Activated naive CD8-positive, alpha-beta T cell treated with anti-CD3 and anti-CD28 coated beads, Interleukin-2, amount 10 ng/mL, durations not matched to agents 7 days and 5 days (primary cell): ENCODE measurements at regions not wholly inside any gene's neighbourhood (a gene's known extent, or its start where the extent isn't known, plus 50 kb on each side); places are given as distances from the start of the nearest gene placed in this dataset.

Experiments
- ATAC-seq: fragments of 150-1000 bp; cut with Tn5 transposase; one replicate; pipeline ENCODE4 v1.10.0; 2021; ENCODE audit warnings: low read depth, moderate library complexity
- POLR2A ChIA-PET: fragments of 350-600 bp; sonication (Branson Sonifier 250); formaldehyde crosslinking; loops from one replicate; lab custom pipeline; 2021; ENCODE audit warnings: antibody characterized with exemption; lab: Charles Lee
- DNase-seq: peaks from one replicate; pipeline ENCODE4 v3.0.0; 2021
- H3K27ac Mint-ChIP-seq: one replicate; pipeline ENCODE4 v1.8.0; 2022; ENCODE audit warnings: mild to moderate bottlenecking, mixed read lengths
- H3K27me3 Mint-ChIP-seq: one replicate; pipeline ENCODE4 v1.8.0; 2022; ENCODE audit warnings: mild to moderate bottlenecking, moderate library complexity, mixed read lengths
- H3K36me3 Mint-ChIP-seq: one replicate; pipeline ENCODE4 v1.8.0; 2021; ENCODE audit warnings: mild to moderate bottlenecking, mixed read lengths
- H3K4me1 Mint-ChIP-seq: one replicate; pipeline ENCODE4 v1.8.0; 2021; ENCODE audit warnings: mixed read lengths
- H3K4me3 Mint-ChIP-seq: one replicate; pipeline ENCODE4 v1.8.0; 2022; ENCODE audit warnings: mild to moderate bottlenecking, moderate library complexity, mixed read lengths
- H3K9me3 Mint-ChIP-seq: one replicate; pipeline ENCODE4 v1.8.0; 2021; ENCODE audit warnings: mixed read lengths

DNA sequence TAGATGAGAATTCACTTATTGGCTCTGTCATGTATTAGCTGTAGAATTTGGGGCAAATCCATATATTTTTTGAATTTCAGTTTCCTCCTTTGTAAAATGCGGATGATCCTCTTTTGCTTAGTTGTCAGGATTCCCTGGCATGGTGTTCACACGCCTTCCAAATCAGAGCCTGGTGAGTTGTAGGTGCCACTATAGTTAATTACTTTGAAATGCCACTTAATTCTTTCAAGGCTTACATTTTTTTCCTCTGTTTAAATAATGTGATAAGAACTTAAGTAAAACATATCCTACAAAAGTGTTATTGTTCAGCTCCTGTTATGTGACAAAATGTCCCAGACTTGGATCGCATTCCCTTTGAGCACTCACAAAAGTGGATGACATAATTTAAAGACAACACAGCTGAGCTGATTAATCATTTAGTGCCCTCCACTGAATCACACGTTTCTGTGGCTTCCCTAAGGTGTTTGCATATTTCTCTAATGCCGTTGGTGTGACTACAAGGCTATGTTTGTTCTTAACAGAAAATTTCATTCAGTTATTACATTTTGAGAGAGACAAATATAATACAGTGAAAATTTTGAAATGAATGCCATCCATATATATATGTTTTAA lies 471.2 kb upstream of the CHST9 start:
- Mint-ChIP-seq H3K36me3 (no peaks in the 10 kb centered on the region), H3K9me3 (peaks cover 1% of the 10 kb centered on the region), H3K27ac (no peak overlapping the region), H3K4me3 (no peak overlapping the region), H3K4me1 (no peaks in the 10 kb centered on the region), H3K27me3 (no peaks in the 10 kb centered on the region)
- DNase-seq = no peak
- POLR2A ChIA-PET = no interaction called here
- no peak for ATAC-seq

DNA sequence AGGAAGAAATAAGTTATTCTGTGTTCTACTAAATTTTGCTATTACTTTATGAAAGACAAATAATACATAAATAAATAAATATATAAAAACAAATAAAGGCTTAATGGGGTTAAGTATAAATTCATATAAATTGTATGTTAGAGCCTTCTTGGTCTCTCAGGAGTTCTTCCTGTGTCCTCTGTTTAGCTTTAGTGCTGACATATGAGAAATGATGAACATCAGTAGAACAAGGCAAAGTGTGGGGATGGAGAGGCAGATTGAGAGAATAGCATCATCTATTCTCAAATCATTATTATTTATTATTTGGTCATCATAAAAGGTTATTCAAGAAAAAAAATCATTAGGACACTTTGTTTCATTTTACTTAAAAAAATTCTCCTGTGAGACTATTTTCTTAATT lies 468.1 kb upstream of the CHST9 start:
- peaks cover 1% of the 10 kb centered on the region for H3K9me3 Mint-ChIP-seq
- H3K36me3 Mint-ChIP-seq = no peaks in the 10 kb centered on the region
- DNase-seq (no peak), ATAC-seq (no peak)
- no peak overlapping the region for H3K27ac Mint-ChIP-seq
- no peaks in the 10 kb centered on the region for H3K4me1 Mint-ChIP-seq
- no peak overlapping the region for H3K4me3 Mint-ChIP-seq
- POLR2A ChIA-PET = no interaction called here
- no peaks in the 10 kb centered on the region for H3K27me3 Mint-ChIP-seq

DNA sequence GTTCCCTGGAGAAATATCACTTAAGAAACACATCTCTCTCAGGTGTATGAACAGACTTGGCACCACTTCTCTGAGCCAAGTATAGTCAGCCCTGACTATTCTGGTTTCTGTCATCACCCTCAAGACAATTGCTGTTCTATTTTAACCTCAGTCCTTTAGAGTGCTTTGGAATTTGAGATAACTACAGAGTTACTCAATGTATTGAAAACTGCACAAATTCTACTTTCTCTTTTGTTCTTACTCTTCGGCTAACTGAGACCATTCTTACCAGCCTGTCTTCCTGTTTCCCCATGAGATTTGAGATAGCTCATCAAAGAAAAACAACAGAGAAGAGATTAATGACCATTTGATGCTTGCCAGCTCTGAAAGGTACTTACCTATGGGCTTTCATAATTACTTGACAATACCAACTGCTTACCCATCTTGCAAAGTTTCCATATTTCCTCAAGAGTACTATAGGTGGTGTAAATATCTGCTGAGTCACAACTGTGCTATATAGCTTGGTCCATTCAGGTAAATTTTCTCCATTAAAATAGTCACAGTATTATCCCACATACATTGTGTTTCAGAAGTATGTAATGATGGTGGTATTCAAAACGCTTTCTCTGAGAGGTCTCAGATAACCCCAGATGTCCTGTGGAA lies 467.5 kb upstream of the CHST9 start:
- Mint-ChIP-seq H3K4me1 (no peaks in the 10 kb centered on the region), H3K9me3 (peaks cover 1% of the 10 kb centered on the region), H3K27ac (no peak overlapping the region), H3K36me3 (no peaks in the 10 kb centered on the region), H3K27me3 (no peaks in the 10 kb centered on the region), H3K4me3 (no peak overlapping the region)
- ATAC-seq (no peak), DNase-seq (no peak)
- POLR2A ChIA-PET = no interaction called here

DNA sequence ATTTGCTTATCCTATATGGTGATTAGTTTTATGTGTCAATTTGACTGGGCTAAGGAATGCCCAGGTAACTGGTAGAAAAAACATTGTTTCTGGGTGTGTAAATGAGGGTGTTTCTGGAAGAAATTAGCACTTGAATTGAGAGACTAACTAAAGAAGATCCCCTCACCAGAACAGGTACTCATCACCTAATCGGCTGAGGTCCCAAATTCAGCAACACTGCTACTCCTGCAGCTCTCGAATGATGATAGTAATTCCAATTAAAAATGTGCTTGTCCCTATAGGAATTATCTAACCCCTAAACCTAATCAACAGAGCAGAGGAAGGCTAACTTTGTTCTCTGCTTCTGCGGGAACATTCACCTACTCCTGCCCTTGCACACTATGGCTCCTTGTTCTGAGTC lies 464.5 kb upstream of the CHST9 start:
- H3K27ac Mint-ChIP-seq = no peak overlapping the region
- no peaks in the 10 kb centered on the region for H3K36me3 Mint-ChIP-seq
- H3K9me3 Mint-ChIP-seq = peaks cover 1% of the 10 kb centered on the region
- no peaks in the 10 kb centered on the region for H3K27me3 Mint-ChIP-seq
- H3K4me3 Mint-ChIP-seq = no peak overlapping the region
- H3K4me1 Mint-ChIP-seq = no peaks in the 10 kb centered on the region
- POLR2A ChIA-PET = no interaction called here
- no peak for DNase-seq
- ATAC-seq = no peak

DNA sequence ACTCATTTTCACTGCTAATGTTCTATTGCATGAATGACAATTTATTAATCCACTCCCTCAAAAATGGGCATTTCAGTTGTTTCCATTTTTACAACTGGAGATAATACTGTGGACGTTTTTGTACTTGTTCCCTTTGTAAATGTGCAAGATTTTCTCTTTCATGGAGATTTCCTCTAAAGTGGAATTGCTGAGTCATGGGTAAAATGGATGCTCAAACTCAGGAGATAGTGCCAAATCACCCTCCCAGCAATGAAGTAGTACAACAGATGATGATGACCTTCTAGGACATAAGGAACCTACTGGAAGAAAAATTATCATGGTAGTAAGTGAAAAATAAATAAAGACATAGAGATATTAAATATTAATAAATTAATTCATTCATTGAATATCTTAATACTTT lies 460.8 kb upstream of the CHST9 start:
- POLR2A ChIA-PET = no interaction called here

DNA sequence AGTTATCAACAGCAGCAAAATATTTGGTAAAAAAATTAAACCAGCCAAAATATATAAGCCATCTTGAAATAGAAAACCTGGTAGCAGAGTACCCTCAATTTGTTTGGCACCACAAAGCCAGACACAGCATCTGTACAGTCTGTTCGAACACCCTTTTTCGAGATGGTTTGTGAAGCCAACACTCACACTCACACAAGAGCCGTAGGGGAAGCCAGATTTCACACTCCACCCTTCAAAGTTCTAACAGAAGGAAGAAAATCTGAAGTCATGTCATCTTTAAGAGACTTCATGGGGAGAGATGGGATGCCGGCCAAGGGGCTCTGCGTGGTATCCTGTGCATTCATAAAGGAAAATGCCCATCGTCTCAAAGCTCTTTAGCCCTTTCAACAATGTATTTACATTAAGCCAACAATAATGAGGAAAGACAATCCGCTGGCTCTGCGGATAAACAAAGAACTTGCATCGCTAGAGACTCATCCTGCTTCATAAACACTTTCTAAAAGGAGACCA lies 451.5 kb upstream of the CHST9 start:
- ATAC-seq = no peak
- no peaks in the 10 kb centered on the region for H3K4me1 Mint-ChIP-seq

More for the DNA sequence above, 460.8 kb upstream of the CHST9 start:
- Mint-ChIP-seq H3K4me3 (no peak overlapping the region), H3K4me1 (no peaks in the 10 kb centered on the region), H3K27ac (no peak overlapping the region), H3K36me3 (no peaks in the 10 kb centered on the region), H3K9me3 (no peaks in the 10 kb centered on the region), H3K27me3 (no peaks in the 10 kb centered on the region)
- no peak for DNase-seq
- no peak for ATAC-seq

DNA sequence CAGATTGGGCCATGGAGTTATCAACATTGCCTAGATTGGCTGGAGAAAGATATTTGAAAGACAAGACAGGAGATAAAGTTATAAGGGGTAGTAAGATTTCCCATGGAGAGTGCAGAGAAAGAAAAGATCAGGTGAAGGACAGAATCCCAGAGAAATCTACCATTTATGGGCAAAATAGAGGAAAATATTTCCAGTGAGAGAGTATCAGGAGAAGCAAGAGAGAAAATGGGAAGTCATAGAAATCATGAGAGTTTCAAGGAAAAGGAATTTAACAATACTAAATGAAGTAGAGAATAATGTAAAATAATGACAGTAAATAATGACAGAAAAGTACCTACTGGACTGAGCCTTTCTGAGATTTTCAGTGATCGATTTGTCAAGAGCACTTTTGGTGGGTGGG lies 447.6 kb upstream of the CHST9 start:
- Mint-ChIP-seq H3K27me3 (no peaks in the 10 kb centered on the region), H3K36me3 (no peaks in the 10 kb centered on the region), H3K27ac (no peak overlapping the region), H3K9me3 (peaks cover 1% of the 10 kb centered on the region), H3K4me1 (no peaks in the 10 kb centered on the region), H3K4me3 (no peak overlapping the region)
- no peak for ATAC-seq
- POLR2A ChIA-PET = no interaction called here
- no peak for DNase-seq

More for the DNA sequence above, 451.5 kb upstream of the CHST9 start:
- POLR2A ChIA-PET = no interaction called here
- H3K4me3 Mint-ChIP-seq = no peak overlapping the region
- H3K27ac Mint-ChIP-seq = no peak overlapping the region
- DNase-seq = no peak
- H3K36me3 Mint-ChIP-seq = no peaks in the 10 kb centered on the region
- H3K9me3 Mint-ChIP-seq = peaks cover 1% of the 10 kb centered on the region
- H3K27me3 Mint-ChIP-seq = no peaks in the 10 kb centered on the region

DNA sequence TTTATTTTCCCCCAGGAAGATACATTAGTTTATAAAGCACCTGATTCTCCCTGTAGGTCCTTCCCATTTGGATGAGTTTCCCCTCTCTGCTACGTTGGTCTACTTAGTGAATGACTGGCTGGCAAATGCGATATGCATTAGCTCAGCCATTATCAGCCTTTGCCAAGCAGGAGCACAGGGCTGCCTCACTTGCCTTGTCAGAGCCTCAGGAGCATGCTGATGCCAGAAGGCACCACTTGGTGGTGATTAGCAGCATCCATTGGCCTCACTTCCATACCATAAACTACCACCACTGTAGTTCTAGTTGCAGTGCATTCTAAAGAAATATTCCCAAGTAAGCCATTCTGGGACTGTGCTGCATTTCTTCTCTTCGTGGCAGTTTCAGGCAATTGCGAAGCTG lies 442.8 kb upstream of the CHST9 start:
- Mint-ChIP-seq H3K27ac (no peak overlapping the region), H3K9me3 (no peaks in the 10 kb centered on the region), H3K4me1 (no peaks in the 10 kb centered on the region), H3K4me3 (no peak overlapping the region), H3K36me3 (no peaks in the 10 kb centered on the region), H3K27me3 (no peaks in the 10 kb centered on the region)
- ATAC-seq (no peak), DNase-seq (no peak)
- POLR2A ChIA-PET = no interaction called here

DNA sequence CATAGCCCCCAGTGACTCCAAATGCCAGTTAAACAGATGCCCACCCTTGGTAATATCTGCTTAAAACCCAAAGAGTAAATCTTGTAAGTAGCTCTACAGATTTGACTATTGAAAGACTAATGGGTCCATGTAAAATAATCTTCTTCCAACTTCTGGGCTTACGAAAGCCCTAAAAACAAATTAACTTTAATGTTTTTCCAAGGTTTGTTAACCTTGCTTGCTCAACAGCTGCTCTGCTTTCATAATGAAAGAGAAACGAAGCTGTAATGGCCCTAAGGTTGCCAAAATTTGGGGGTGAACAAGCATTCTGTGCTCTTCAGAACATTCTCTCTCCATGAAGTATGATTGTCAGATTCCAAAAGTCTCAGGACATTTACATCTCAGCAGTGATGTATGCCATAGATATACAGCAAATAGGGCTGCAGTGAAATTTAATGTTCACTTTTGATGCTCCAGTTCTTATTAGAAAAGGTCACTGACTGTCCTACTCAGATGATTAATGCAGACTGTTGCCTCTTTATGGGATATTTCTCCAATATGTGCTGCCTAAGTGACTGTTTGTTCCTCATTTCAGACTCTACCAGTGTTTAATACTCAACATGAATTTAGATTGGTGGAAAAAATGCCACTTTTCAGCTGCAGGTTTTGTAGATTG lies 436.3 kb upstream of the CHST9 start:
- Mint-ChIP-seq H3K27ac (no peak overlapping the region), H3K36me3 (no peaks in the 10 kb centered on the region), H3K4me3 (no peak overlapping the region), H3K9me3 (no peaks in the 10 kb centered on the region), H3K27me3 (no peaks in the 10 kb centered on the region), H3K4me1 (no peaks in the 10 kb centered on the region)
- POLR2A ChIA-PET = no interaction called here
- ATAC-seq (no peak), DNase-seq (no peak)

DNA sequence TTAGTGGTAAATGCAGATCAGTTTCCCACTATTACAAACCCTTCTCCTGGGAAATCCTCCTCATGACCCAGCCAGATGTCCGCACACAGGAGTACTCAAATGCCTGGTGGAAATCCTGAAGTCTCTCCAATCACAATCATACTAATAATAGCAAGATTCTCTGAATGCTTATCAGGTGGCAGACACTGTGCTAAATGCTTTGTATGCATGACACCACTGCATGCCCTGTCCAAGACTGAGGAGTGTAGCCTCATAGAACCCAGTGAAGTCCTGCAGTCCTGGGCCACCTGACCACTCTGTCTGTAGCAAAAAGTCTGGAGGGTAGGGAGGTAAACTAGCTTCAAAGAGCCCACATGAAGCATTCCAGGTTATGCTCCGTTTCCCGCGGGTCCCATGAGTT lies 434.8 kb upstream of the CHST9 start:
- Mint-ChIP-seq H3K27ac (no peak overlapping the region), H3K27me3 (no peaks in the 10 kb centered on the region), H3K4me1 (no peaks in the 10 kb centered on the region), H3K36me3 (no peaks in the 10 kb centered on the region), H3K4me3 (no peak overlapping the region), H3K9me3 (no peaks in the 10 kb centered on the region)
- DNase-seq (no peak), ATAC-seq (no peak)
- POLR2A ChIA-PET = no interaction called here

DNA sequence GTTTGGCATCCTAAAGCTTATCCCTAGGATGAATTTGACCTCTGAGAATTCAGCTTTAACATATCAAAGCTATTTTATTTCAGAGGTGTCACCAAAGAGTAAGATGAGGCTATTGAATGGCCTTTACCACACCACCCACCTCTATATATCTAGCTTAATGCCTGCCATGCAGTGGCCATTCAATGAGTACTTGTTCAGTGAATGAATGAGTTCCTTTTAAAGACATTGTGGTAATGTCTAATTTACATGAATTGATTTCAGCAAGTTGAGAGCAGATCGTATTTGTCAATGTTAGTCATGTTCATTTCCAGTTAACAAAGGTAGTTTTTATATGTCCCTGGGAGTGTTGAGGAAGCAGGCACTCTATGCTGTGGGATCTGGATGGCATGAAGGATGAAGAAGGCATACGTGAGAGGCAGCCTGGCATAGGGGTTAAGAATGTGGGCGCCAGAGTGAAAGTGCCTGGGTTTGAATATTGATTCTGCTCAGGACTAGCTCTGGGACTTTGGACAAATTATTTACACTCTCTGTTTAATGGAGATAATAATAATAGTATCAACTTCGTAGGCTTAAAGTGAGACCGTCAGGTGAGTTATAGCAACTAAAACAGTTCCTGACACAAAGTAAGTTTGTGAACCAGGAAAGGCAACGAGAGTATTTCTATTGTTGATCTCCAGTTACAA lies 434.1 kb upstream of the CHST9 start:
- no peaks in the 10 kb centered on the region for H3K4me1 Mint-ChIP-seq
- POLR2A ChIA-PET = no interaction called here
- no peak overlapping the region for H3K4me3 Mint-ChIP-seq
- no peaks in the 10 kb centered on the region for H3K27me3 Mint-ChIP-seq
- DNase-seq (no peak), ATAC-seq (no peak)
- no peaks in the 10 kb centered on the region for H3K36me3 Mint-ChIP-seq
- no peaks in the 10 kb centered on the region for H3K9me3 Mint-ChIP-seq
- H3K27ac Mint-ChIP-seq = no peak overlapping the region

DNA sequence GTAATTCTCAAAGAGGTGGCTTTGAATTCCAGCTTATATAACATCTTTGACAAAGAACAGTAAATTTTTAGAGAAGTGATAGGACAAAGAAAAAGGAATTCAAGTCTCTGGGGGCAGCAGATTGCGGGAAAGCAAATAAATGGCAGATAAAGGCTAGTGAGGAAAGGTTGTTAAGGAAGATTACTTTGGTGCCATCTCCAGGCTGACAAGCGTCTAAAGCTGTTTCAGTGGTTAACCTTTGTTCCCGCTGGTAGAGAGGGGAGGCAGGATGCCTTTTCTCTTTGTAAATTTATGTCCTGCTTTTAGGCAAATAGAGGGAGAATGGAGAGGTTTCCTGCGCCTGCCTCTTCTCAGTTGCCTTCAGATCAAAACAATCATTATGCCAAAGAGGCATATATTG lies 431.2 kb upstream of the CHST9 start:
- no peaks in the 10 kb centered on the region for H3K4me1 Mint-ChIP-seq
- no peaks in the 10 kb centered on the region for H3K36me3 Mint-ChIP-seq
- H3K4me3 Mint-ChIP-seq = no peak overlapping the region
- ATAC-seq (no peak), DNase-seq (no peak)
- H3K9me3 Mint-ChIP-seq = no peaks in the 10 kb centered on the region
- POLR2A ChIA-PET = no interaction called here
- H3K27ac Mint-ChIP-seq = no peak overlapping the region
- H3K27me3 Mint-ChIP-seq = no peaks in the 10 kb centered on the region

DNA sequence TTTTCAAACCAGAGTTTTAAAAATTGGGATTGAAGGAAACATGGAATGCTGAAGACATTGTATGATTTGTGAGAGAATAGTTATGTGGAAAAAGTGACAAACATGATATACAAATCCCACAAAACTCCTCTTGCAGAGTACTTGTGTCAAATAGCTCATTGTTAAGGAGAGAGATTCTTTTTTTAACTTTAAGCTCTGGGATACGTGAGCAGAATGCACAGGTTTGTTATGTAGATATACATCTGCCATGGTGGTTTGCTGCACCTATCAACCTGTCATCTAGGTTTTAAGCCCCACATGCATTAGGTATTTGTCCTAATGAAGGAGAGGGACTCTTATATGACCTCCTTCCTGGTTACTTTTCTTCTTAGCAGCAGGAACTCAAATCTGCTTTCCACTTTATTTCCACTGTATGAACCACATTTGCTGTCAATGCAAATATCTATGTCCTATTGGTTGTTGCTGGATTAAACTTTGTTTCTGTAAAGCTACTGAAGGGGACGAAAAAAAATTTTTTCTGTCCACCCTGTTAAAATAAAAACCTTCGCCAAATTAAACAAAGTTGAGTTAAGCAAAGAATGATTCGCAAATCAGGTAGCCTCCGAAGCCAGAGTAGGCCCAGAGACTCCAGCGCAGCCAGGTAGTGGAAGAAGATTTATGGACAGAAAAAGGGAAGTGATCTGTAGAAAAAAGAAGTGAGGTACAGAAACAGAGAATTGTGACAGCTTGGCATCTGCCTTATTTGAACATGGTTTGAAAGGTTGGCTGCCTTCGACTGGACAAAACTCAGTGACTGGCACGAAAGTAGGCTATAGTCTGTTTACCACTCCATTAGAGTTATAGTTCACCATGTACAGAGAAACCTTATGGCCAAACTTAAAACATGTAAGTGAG lies 430.1 kb upstream of the CHST9 start:
- ATAC-seq (no peak), DNase-seq (no peak)
- H3K4me3 Mint-ChIP-seq = no peak overlapping the region
- H3K4me1 Mint-ChIP-seq = no peaks in the 10 kb centered on the region
- no peaks in the 10 kb centered on the region for H3K36me3 Mint-ChIP-seq
- H3K9me3 Mint-ChIP-seq = no peaks in the 10 kb centered on the region
- H3K27me3 Mint-ChIP-seq = no peaks in the 10 kb centered on the region
- no peak overlapping the region for H3K27ac Mint-ChIP-seq
- POLR2A ChIA-PET = no interaction called here
